Uterus (tissue), 2 donors: ENCODE measurements at regions not wholly inside any gene's neighbourhood (a gene's known extent, or its start where the extent isn't known, plus 50 kb on each side); places are given as distances from the start of the nearest gene placed in this dataset.

Source experiments
- CTCF ChIP-seq, 4 experiments: fragments of 200-600 bp in 2 of 4; fragments of 450-650 bp in 2 of 4; sonication (generic) in 2 of 4; IDR thresholded peaks; one replicate each; pipeline ENCODE4 v1.5.1; 2016 to 2019; ENCODE audit warnings: antibody characterized with exemption in 4 of 4, mild to moderate bottlenecking in 2 of 4, moderate library complexity in 1 of 4
- POLR2A ChIP-seq, 2 donors: fragments of 450-650 bp; IDR thresholded peaks; one replicate each; pipeline ENCODE4 v1.6.1; 2016; ENCODE audit warnings: antibody characterized with exemption in 2 of 2, mild to moderate bottlenecking in 1 of 2, moderate library complexity in 1 of 2

- TF ChIP-seq CTCF (IDR thresholded peaks at IDR 0.05) (no peak), POLR2A (IDR thresholded peaks at IDR 0.05) (no peak)
Observed at GRCh38 chr6:106870069-106870468, 104.5 kb downstream of the CD24 start.
